Stomach smooth muscle (tissue), 2 donors: ENCODE measurements at regions not wholly inside any gene's neighbourhood (a gene's known extent, or its start where the extent isn't known, plus 50 kb on each side); places are given as distances from the start of the nearest gene placed in this dataset.

Experiments
- H3K27ac ChIP-seq: one replicate; pipeline ENCODE4 v1.7.0; 2013; ENCODE audit warnings: mild to moderate bottlenecking, low read length, inconsistent platforms
- H3K27me3 ChIP-seq, 2 donors: one replicate each; pipeline ENCODE4 v1.7.0; 2013; ENCODE audit warnings: low read length in 2 of 2; ENCODE audit not compliant: insufficient read depth in 2 of 2, control insufficient read depth in 1 of 2
- H3K36me3 ChIP-seq, 2 donors: one replicate each; pipeline ENCODE4 v1.7.0; 2013; ENCODE audit warnings: low read length in 2 of 2; ENCODE audit not compliant: control insufficient read depth in 2 of 2, insufficient read depth in 2 of 2
- H3K4me1 ChIP-seq: one replicate; pipeline ENCODE4 v1.7.0; 2013; ENCODE audit warnings: low read length; ENCODE audit not compliant: control insufficient read depth, insufficient read depth
- H3K4me3 ChIP-seq, 2 donors: one replicate each; pipeline ENCODE4 v1.7.0; 2013; ENCODE audit warnings: low read length in 2 of 2
- H3K9ac ChIP-seq, 2 donors: one replicate each; pipeline ENCODE4 v1.7.0; 2013; ENCODE audit warnings: low read length in 2 of 2, mild to moderate bottlenecking in 1 of 2
- H3K9me3 ChIP-seq, 2 donors: one replicate each; pipeline ENCODE4 v1.7.0; 2013; ENCODE audit warnings: low read length in 2 of 2; ENCODE audit not compliant: control insufficient read depth in 2 of 2
- donor health status: healthy.
- donor health status: Pancreatic carcinoma.

GRCh38 chr5:4662756-4663155 lies 477.4 kb upstream of the ADAMTS16 start:
- H3K4me3 ChIP-seq: no peak overlapping the region
- H3K36me3 ChIP-seq: no peaks in the 10 kb centered on the region

GRCh38 chr5:4665911-4666310 lies 474.2 kb upstream of the ADAMTS16 start:
- Histone ChIP-seq H3K36me3 (no peaks in the 10 kb centered on the region), H3K27me3 (peaks cover 0 to 5% of the 10 kb centered on the region in 2 donors), H3K27ac (no peak overlapping the region), H3K4me3 (no peak overlapping the region), H3K9ac (no peak overlapping the region), H3K4me1 (no peaks in the 10 kb centered on the region), H3K9me3 (no peaks in the 10 kb centered on the region)

More at GRCh38 chr5:4662756-4663155, 477.4 kb upstream of the ADAMTS16 start:
- no peak overlapping the region for H3K9ac ChIP-seq
- H3K9me3 ChIP-seq: no peaks in the 10 kb centered on the region
- H3K27me3 ChIP-seq: peaks cover 0 to 2% of the 10 kb centered on the region in 2 donors
- H3K27ac ChIP-seq: no peak overlapping the region
- H3K4me1 ChIP-seq: no peaks in the 10 kb centered on the region

GRCh38 chr5:4674166-4674565 lies 466.0 kb upstream of the ADAMTS16 start:
- H3K4me3 ChIP-seq: no peak overlapping the region
- H3K36me3 ChIP-seq: no peaks in the 10 kb centered on the region
- no peaks in the 10 kb centered on the region for H3K4me1 ChIP-seq
- H3K9ac ChIP-seq: no peak overlapping the region
- H3K27ac ChIP-seq: no peak overlapping the region
- H3K27me3 ChIP-seq: peaks cover 0 to 5% of the 10 kb centered on the region in 2 donors
- no peaks in the 10 kb centered on the region for H3K9me3 ChIP-seq

GRCh38 chr5:4676934-4677333 lies 463.2 kb upstream of the ADAMTS16 start:
- Histone ChIP-seq H3K36me3 (no peaks in the 10 kb centered on the region), H3K27ac (no peak overlapping the region), H3K4me3 (no peak overlapping the region), H3K9ac (no peak overlapping the region), H3K27me3 (no peaks in the 10 kb centered on the region), H3K9me3 (no peaks in the 10 kb centered on the region), H3K4me1 (no peaks in the 10 kb centered on the region)

GRCh38 chr5:4684946-4685345 lies 455.2 kb upstream of the ADAMTS16 start:
- Histone ChIP-seq H3K9ac (no peak overlapping the region), H3K27me3 (no peaks in the 10 kb centered on the region), H3K36me3 (no peaks in the 10 kb centered on the region), H3K4me1 (no peaks in the 10 kb centered on the region), H3K27ac (no peak overlapping the region), H3K9me3 (no peaks in the 10 kb centered on the region), H3K4me3 (no peak overlapping the region)

- Histone ChIP-seq H3K4me1 (peaks cover 2% of the 10 kb centered on the region), H3K27me3 (peaks cover 0 to 2% of the 10 kb centered on the region in 2 donors), H3K4me3 (no peak overlapping the region), H3K9ac (no peak overlapping the region), H3K36me3 (no peaks in the 10 kb centered on the region), H3K27ac (no peak overlapping the region), H3K9me3 (peaks cover 0 to 2% of the 10 kb centered on the region in 2 donors)
These were observed 441.5 kb upstream of the ADAMTS16 start for GRCh38 chr5:4698596-4698995.

GRCh38 chr5:4699592-4699991 lies 440.5 kb upstream of the ADAMTS16 start:
- H3K9ac ChIP-seq: no peak overlapping the region
- H3K4me1 ChIP-seq: peaks cover 2% of the 10 kb centered on the region
- no peak overlapping the region for H3K27ac ChIP-seq
- H3K36me3 ChIP-seq: no peaks in the 10 kb centered on the region
- peaks cover 0 to 2% of the 10 kb centered on the region in 2 donors for H3K9me3 ChIP-seq
- peaks cover 0 to 2% of the 10 kb centered on the region in 2 donors for H3K27me3 ChIP-seq
- H3K4me3 ChIP-seq: no peak overlapping the region

- Histone ChIP-seq H3K36me3 (no peaks in the 10 kb centered on the region), H3K9ac (no peak overlapping the region), H3K27ac (no peak overlapping the region), H3K9me3 (peaks cover 0 to 2% of the 10 kb centered on the region in 2 donors), H3K4me3 (no peak overlapping the region), H3K4me1 (peaks cover 2% of the 10 kb centered on the region), H3K27me3 (peaks cover 0 to 2% of the 10 kb centered on the region in 2 donors)
These were observed 440.1 kb upstream of the ADAMTS16 start for GRCh38 chr5:4700069-4700468.

- Histone ChIP-seq H3K27ac (no peak overlapping the region), H3K4me3 (no peak overlapping the region), H3K4me1 (peaks cover 2% of the 10 kb centered on the region), H3K9ac (no peak overlapping the region), H3K27me3 (peaks cover 0 to 2% of the 10 kb centered on the region in 2 donors), H3K9me3 (peaks cover 0 to 2% of the 10 kb centered on the region in 2 donors), H3K36me3 (no peaks in the 10 kb centered on the region)
These were observed 439.3 kb upstream of the ADAMTS16 start for GRCh38 chr5:4700871-4701270.

GRCh38 chr5:4703931-4704458 lies 436.1 kb upstream of the ADAMTS16 start:
- H3K9me3 ChIP-seq: no peaks in the 10 kb centered on the region
- no peak overlapping the region for H3K4me3 ChIP-seq
- no peaks in the 10 kb centered on the region for H3K36me3 ChIP-seq
- peaks cover 0 to 2% of the 10 kb centered on the region in 2 donors for H3K27me3 ChIP-seq
- H3K4me1 ChIP-seq: peaks cover 2% of the 10 kb centered on the region
- no peak overlapping the region for H3K9ac ChIP-seq
- no peak overlapping the region for H3K27ac ChIP-seq

- Histone ChIP-seq H3K36me3 (no peaks in the 10 kb centered on the region), H3K27ac (no peak overlapping the region), H3K27me3 (no peaks in the 10 kb centered on the region), H3K4me1 (peaks cover under 1% of the 10 kb centered on the region), H3K9ac (no peak overlapping the region), H3K4me3 (no peak overlapping the region), H3K9me3 (peaks cover 0 to 6% of the 10 kb centered on the region in 2 donors)
These were observed 435.2 kb upstream of the ADAMTS16 start for GRCh38 chr5:4704951-4705350.
